ENCODE measurements at regions not wholly inside any gene's neighbourhood (a gene's known extent, or its start where the extent isn't known, plus 50 kb on each side); places are given as distances from the start of the nearest gene placed in this dataset.
"Not testable (repeated sequence)": the region's sequence is repeated elsewhere in the genome, so short reads cannot be mapped to it uniquely, and the experiment has no call there.

DNA sequence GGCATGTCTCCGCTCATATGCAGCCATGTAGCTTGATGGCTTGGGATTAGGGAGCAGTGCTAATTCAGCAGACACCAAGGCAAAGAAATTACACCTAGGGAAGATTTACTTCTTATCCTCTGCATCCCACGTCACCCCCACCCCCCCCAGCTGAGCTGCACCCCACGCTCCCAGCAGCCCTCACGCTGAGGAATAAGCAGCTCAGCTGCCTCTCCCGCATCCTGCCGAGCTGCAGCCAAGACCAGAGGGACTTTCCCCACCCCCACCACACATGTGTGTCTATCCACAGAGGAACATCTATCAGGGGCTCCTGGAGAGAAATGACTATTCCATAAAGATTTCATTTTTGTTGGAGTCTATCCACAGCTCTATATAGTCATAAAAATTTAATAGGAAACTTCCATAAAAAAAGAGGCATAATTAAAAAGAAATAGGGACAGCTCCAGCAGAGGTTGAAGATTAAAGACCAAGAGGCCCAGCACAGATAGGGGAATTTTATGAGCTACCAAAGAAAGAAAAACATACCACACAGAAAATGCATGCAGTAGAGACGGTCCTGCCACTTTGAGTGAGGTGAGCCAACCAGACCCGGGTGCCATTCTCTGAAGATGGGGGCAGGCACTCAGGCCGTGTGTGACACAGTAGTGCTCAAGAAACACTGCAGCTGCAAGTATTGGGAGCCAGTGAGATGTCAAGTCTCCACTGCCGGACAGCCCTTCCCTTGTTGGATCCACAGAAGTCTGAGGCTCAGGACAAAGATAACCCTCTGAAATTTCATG lies 274.8 kb downstream of the BCL2L11 start:
- DNase-seq (ENCODE audit: low read depth in 2 of 2): peak in 1 of 2 donors; percentile 19

- not testable (repeated sequence) for DNase-seq (ENCODE audit: low read depth in 2 of 2)
These were observed 280.0 kb downstream of the BCL2L11 start for GRCh38 chr2:111400598-111401253.

GRCh38 chr2:111401270-111402140 lies 280.8 kb downstream of the BCL2L11 start:
- DNase-seq (ENCODE audit: low read depth in 2 of 2): not testable (repeated sequence)

- not testable (repeated sequence) for DNase-seq (ENCODE audit: low read depth in 2 of 2)
These were observed 281.7 kb downstream of the BCL2L11 start for GRCh38 chr2:111402450-111402849.

DNA sequence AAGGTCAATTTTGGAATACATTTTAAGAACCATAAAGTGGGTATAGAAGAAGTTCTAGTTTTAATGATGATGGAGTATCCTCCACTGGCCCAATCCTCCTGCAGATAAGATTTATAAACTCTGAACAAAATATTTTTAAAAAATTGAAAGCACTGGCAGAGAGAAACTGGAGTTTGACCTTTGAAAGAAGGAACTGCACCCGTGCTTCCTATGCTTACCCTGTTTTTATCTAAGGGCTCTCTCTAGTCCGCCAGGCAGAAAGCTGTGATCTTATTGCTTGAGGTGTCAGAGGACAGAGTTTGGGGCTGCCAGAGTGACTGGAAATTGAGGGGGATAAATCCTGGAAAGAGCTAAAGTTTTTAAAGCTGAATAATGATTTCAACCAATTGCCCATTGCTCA lies 282.6 kb downstream of the BCL2L11 start:
- DNase-seq (ENCODE audit: low read depth in 2 of 2): not testable (repeated sequence)

GRCh38 chr2:111406616-111407015 lies 285.9 kb downstream of the BCL2L11 start:
- DNase-seq (ENCODE audit: low read depth in 2 of 2): not testable (repeated sequence)

DNA sequence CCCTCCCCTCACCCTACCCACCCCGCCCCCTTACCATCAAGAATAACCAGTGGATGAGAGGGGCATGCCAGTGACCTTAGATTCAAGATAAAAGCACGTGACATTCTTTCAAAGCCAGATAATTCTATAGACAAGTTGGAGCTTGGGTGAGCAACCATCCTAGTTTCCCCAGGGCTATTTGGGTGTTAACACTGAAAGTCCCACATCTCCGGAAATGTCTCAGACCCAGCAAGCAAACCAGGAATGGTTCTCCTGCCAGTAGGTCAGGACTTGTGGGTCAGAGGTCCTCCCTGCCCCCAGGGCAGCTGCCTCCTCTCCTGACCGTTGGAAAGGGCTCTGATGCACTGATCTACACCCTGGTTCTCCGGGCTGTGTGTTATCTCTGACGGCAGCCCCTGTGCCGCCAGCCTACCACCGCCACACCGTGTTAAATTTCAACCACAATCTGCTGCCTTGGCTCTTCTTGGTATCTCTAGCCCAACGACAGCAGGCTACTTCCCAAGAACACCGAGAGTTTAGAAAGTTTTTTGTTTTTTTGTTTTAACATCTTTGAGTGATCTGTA lies 287.0 kb downstream of the BCL2L11 start:
- DNase-seq (ENCODE audit: low read depth in 2 of 2): not testable (repeated sequence)

DNA sequence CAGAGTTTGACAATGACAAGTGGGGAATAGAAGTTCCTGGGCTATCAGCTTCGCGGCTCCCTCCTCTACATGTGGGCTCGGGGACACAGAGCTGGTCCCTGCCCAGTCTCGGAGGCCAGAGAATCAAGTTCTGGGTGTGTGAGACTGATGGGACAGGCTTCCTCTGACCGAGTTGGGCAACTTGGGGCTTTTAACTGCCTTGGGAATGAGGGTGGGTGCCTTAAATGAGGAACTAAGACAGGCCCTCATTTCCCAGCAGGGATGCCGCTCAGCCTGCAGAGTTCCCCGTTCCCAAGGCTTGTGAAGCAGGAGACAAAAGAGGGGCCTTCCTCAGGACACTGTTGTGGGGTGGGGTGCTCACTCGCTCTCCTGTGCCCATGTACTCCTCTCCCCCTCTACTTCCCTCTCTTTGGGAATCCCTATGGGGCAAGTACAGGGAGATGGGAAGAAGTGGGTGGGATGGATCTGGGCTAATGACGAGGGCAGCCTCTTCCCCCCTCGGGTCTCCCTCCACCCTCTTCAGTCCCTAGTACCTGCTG lies 290.2 kb downstream of the BCL2L11 start:
- DNase-seq (ENCODE audit: low read depth in 2 of 2): not testable (repeated sequence)

- not testable (repeated sequence) for DNase-seq (ENCODE audit: low read depth in 2 of 2)
These were observed 291.4 kb downstream of the BCL2L11 start for GRCh38 chr2:111411867-111412681.

DNA sequence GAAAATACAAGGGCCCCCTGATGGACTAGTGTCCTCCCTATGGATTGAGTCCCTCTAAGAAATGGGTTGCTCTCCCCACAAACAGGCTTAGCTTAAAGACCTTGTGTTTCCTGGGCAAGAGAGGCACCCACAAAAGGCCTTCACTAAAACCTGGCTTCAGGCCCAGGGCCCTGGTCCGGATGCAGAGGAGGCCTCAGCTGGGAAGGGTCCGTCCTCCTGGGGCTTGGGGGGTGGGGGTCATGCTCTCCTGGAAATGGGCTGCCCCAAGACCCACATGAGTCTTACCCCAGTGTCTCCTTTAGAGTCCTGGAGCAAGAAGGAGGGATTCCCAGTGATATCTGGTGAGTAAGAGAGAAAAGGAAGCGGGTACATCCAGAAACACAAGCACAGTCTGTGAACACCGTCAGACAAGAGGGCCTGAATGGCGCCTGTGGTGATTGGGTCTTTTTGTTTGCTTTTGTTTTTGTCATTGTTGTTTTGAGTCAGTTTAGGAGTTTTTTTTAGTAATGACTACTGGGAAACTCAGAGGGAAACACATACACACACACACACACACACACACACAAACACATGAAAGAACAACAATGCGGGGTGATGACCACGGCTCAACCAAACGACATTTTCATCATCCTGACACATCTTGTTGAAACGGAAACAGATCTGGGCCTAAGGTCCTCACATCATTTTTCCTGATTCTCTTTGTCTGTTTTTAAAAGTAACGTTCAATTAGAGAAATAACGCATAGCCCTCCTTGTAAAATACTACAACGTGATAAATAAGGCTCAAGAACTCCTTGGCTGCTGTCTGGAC lies 292.3 kb downstream of the BCL2L11 start:
- DNase-seq (ENCODE audit: low read depth in 2 of 2): not testable (repeated sequence)

DNA sequence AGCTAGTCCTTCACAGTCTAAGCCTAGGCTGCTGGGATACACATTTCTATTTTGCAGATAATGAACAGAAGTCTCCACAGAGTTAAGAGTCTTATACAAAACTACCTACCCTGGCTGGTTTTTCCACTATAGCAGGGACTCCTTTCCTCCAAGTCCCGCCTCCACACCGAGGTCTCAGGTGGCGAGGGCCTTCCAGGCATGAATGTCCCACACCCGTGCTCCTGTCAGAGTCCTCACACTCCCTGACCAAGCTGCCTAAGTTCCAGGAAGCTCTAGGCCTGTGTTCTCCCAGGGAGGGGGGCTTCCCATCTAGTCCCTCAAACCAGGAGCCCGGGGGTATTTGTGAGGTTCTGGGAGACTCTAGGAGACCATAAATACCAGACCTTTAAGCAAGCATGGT lies 293.2 kb downstream of the BCL2L11 start:
- not testable (repeated sequence) for DNase-seq (ENCODE audit: low read depth in 2 of 2)

DNA sequence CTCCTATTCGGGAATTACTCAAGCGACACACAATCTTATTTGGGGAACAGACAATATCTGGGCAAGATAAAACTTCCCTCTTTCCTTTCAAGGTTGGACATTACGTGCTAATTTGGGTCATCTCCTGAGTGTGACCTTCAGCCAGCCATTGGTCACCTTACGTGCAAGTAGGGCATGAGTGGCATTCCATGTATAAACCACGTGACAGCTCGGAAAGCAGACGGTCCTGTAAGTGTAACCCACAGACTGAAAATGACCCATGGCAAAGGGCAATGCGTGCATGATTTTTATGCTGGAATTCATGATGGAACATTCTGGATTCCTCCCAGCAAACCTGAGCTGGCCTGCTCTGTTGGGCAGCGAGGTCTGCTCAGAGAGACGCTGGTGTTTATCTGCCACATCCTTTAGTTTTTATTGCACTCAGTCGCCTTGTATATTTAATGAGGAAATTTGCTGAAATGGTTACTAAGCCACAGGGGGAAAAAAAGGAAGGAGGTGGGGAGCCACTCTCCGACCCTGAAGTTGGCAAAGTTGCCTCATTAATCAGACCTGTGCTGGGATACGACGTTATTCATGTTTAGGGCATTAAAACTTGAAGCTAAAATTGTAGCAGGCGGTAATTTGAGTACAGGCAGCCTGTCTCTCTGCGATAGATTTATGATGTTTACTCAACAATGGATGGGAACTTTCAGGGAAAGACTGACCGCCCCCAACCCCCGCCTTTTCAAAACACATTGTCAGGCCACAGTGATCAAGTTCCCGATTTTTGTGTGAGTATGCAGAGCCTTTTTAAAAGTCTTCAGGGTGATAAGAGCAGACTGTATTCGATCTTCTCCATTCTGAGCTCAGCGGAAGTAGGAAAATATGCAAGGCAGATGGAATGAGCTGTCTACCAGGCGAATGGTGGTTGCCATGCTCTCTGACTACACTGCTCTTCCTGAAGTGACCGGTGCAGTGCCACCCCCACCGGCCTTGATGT lies 295.3 kb downstream of the BCL2L11 start:
- not testable (repeated sequence) for DNase-seq (ENCODE audit: low read depth in 2 of 2)

- not testable (repeated sequence) for DNase-seq (ENCODE audit: low read depth in 2 of 2)
These were observed 296.3 kb downstream of the BCL2L11 start for GRCh38 chr2:111417026-111417425.

DNA sequence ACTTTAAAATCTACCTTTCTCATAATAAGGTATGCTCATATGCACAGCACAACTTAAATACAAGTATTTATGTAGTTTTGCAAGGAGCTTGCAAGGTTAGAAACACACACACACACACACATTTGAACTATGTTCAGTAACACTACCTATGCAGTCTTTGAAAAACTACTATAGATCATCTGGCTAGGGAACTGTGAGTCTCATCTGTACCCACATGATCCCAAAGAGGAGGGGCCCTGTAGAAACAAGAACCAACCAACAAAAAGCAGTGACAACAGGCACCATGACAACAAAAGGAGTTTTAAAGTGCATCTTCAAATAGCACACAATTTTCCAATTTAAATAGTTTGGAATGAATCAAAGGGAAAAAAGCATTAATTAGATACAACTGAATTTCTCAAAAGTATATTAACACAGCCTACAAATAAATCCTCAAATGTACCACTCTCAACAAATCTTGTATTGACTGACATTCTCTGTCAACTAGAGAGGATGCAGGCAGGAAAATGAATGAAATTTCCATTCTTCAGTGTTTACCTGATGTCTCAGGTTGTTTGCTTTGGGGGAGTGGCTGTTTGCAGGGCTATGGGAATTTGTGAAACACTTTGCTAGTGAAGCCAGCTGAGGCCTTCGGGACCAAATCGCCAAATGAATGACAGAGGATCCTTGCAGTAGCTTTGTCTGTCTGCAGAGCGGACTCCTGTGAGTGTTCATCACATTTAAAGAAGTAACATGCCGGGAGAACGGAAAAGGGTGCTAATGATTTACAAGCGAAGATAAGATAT lies 297.6 kb downstream of the BCL2L11 start:
- not testable (repeated sequence) for DNase-seq (ENCODE audit: low read depth in 2 of 2)

DNA sequence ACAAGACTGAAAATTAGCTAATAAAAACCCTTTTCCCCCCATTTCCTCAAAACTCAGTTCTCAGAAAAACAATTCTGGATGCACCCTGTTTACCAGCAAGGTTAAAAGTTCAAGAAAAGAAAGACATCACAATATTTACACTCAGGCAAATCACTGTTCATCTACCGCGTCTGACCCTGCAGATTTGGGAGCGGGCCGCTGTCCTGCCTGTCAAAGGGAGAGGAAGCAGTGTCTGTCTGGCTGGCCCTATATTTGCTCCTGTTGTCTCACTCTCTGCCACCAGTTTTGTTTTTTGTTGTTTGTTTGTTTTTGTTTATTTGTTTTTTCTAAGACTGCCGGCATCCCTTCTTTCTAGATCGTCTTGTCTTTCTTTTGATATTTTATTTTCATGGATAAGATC lies 299.4 kb downstream of the BCL2L11 start:
- not testable (repeated sequence) for DNase-seq (ENCODE audit: low read depth in 2 of 2)

GRCh38 chr2:111420835-111421234 lies 300.1 kb downstream of the BCL2L11 start:
- not testable (repeated sequence) for DNase-seq (ENCODE audit: low read depth in 2 of 2)

GRCh38 chr2:111421949-111422348 lies 301.2 kb downstream of the BCL2L11 start:
- not testable (repeated sequence) for DNase-seq (ENCODE audit: low read depth in 2 of 2)

- DNase-seq (ENCODE audit: low read depth in 2 of 2): not testable (repeated sequence)
These were observed 301.8 kb downstream of the BCL2L11 start for GRCh38 chr2:111422562-111422961.
